ENCODE measurements at regions not wholly inside any gene's neighbourhood (a gene's known extent, or its start where the extent isn't known, plus 50 kb on each side); places are given as distances from the start of the nearest gene placed in this dataset.

DNA sequence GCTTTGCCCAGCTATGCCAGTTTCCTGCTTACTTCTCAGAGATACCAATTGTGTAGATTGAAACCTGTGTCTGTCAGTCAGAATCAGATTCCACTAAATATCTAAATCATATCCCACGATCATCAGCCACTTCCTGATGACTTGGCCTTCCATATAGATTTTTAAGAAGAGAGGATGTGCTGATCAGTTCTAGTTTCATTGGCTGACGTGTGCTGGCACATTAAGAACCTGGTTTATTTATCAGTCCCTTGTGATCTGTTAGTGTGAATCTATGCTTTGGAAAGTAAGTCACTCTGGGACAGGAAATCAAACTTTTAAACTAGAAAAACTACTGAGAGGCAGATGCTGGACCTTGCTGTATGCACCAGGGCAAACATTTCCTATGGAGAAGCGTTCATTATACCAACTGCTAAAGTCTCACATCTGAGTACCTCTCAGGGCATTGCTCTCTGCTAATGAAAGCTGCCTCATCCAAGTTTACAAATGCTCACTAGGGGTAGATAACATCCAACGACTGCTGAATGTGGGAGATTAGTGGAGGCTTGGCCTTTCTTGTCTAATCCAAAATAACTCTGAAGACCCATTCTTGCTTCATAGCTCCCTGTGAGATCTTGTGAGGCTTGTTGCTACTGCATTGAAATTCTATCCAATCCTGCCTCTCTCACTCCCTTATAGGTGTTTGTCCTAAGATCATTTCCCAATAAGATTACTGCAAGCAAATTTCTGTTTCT is 109.1 kb downstream of the ARL4A start:
- TF ChIP-seq, protein P1, sequence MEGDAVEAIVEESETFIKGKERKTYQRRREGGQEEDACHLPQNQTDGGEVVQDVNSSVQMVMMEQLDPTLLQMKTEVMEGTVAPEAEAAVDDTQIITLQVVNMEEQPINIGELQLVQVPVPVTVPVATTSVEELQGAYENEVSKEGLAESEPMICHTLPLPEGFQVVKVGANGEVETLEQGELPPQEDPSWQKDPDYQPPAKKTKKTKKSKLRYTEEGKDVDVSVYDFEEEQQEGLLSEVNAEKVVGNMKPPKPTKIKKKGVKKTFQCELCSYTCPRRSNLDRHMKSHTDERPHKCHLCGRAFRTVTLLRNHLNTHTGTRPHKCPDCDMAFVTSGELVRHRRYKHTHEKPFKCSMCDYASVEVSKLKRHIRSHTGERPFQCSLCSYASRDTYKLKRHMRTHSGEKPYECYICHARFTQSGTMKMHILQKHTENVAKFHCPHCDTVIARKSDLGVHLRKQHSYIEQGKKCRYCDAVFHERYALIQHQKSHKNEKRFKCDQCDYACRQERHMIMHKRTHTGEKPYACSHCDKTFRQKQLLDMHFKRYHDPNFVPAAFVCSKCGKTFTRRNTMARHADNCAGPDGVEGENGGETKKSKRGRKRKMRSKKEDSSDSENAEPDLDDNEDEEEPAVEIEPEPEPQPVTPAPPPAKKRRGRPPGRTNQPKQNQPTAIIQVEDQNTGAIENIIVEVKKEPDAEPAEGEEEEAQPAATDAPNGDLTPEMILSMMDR (conservative IDR thresholded peaks at IDR 0.05; ENCODE audit: low read depth in 2 of 2): no peak
- TF ChIP-seq, protein P2, sequence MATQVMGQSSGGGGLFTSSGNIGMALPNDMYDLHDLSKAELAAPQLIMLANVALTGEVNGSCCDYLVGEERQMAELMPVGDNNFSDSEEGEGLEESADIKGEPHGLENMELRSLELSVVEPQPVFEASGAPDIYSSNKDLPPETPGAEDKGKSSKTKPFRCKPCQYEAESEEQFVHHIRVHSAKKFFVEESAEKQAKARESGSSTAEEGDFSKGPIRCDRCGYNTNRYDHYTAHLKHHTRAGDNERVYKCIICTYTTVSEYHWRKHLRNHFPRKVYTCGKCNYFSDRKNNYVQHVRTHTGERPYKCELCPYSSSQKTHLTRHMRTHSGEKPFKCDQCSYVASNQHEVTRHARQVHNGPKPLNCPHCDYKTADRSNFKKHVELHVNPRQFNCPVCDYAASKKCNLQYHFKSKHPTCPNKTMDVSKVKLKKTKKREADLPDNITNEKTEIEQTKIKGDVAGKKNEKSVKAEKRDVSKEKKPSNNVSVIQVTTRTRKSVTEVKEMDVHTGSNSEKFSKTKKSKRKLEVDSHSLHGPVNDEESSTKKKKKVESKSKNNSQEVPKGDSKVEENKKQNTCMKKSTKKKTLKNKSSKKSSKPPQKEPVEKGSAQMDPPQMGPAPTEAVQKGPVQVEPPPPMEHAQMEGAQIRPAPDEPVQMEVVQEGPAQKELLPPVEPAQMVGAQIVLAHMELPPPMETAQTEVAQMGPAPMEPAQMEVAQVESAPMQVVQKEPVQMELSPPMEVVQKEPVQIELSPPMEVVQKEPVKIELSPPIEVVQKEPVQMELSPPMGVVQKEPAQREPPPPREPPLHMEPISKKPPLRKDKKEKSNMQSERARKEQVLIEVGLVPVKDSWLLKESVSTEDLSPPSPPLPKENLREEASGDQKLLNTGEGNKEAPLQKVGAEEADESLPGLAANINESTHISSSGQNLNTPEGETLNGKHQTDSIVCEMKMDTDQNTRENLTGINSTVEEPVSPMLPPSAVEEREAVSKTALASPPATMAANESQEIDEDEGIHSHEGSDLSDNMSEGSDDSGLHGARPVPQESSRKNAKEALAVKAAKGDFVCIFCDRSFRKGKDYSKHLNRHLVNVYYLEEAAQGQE (IDR thresholded peaks at IDR 0.05; ENCODE audit: unreplicated experiment): no peak
- TF ChIP-seq, protein P3, sequence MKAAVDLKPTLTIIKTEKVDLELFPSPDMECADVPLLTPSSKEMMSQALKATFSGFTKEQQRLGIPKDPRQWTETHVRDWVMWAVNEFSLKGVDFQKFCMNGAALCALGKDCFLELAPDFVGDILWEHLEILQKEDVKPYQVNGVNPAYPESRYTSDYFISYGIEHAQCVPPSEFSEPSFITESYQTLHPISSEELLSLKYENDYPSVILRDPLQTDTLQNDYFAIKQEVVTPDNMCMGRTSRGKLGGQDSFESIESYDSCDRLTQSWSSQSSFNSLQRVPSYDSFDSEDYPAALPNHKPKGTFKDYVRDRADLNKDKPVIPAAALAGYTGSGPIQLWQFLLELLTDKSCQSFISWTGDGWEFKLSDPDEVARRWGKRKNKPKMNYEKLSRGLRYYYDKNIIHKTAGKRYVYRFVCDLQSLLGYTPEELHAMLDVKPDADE (IDR thresholded peaks at IDR 0.05): no peak
- TF ChIP-seq CREB1 (CRISPR knock-in tag; IDR thresholded peaks at IDR 0.05; ENCODE audit: low read depth): no peak
- no peak for TF ChIP-seq POLR2AphosphoS5 (IDR thresholded peaks at IDR 0.05; ENCODE audit: low read depth)
- no peak for TF ChIP-seq EZH2 (IDR thresholded peaks at IDR 0.05; ENCODE audit: low read depth, unreplicated experiment)
- TF ChIP-seq EZH2phosphoT487 (IDR thresholded peaks at IDR 0.05; ENCODE audit: unreplicated experiment): no peak
- TF ChIP-seq, protein P4, sequence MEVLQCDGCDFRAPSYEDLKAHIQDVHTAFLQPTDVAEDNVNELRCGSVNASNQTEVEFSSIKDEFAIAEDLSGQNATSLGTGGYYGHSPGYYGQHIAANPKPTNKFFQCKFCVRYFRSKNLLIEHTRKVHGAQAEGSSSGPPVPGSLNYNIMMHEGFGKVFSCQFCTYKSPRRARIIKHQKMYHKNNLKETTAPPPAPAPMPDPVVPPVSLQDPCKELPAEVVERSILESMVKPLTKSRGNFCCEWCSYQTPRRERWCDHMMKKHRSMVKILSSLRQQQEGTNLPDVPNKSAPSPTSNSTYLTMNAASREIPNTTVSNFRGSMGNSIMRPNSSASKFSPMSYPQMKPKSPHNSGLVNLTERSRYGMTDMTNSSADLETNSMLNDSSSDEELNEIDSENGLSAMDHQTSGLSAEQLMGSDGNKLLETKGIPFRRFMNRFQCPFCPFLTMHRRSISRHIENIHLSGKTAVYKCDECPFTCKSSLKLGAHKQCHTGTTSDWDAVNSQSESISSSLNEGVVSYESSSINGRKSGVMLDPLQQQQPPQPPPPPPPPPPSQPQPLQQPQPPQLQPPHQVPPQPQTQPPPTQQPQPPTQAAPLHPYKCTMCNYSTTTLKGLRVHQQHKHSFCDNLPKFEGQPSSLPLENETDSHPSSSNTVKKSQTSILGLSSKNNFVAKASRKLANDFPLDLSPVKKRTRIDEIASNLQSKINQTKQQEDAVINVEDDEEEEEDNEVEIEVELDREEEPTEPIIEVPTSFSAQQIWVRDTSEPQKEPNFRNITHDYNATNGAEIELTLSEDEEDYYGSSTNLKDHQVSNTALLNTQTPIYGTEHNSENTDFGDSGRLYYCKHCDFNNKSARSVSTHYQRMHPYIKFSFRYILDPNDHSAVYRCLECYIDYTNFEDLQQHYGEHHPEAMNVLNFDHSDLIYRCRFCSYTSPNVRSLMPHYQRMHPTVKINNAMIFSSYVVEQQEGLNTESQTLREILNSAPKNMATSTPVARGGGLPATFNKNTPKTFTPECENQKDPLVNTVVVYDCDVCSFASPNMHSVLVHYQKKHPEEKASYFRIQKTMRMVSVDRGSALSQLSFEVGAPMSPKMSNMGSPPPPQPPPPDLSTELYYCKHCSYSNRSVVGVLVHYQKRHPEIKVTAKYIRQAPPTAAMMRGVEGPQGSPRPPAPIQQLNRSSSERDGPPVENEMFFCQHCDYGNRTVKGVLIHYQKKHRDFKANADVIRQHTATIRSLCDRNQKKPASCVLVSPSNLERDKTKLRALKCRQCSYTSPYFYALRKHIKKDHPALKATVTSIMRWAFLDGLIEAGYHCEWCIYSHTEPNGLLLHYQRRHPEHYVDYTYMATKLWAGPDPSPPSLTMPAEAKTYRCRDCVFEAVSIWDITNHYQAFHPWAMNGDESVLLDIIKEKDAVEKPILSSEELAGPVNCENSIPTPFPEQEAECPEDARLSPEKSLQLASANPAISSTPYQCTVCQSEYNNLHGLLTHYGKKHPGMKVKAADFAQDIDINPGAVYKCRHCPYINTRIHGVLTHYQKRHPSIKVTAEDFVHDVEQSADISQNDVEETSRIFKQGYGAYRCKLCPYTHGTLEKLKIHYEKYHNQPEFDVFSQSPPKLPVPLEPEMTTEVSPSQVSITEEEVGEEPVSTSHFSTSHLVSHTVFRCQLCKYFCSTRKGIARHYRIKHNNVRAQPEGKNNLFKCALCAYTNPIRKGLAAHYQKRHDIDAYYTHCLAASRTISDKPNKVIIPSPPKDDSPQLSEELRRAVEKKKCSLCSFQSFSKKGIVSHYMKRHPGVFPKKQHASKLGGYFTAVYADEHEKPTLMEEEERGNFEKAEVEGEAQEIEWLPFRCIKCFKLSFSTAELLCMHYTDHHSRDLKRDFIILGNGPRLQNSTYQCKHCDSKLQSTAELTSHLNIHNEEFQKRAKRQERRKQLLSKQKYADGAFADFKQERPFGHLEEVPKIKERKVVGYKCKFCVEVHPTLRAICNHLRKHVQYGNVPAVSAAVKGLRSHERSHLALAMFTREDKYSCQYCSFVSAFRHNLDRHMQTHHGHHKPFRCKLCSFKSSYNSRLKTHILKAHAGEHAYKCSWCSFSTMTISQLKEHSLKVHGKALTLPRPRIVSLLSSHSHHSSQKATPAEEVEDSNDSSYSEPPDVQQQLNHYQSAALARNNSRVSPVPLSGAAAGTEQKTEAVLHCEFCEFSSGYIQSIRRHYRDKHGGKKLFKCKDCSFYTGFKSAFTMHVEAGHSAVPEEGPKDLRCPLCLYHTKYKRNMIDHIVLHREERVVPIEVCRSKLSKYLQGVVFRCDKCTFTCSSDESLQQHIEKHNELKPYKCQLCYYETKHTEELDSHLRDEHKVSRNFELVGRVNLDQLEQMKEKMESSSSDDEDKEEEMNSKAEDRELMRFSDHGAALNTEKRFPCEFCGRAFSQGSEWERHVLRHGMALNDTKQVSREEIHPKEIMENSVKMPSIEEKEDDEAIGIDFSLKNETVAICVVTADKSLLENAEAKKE (CRISPR knock-in tag; IDR thresholded peaks at IDR 0.05): no peak
- TF ChIP-seq NANOG (IDR thresholded peaks at IDR 0.05; ENCODE audit: borderline replicate concordance): no peak
- TF ChIP-seq JUNB (IDR thresholded peaks at IDR 0.05; ENCODE audit: unreplicated experiment): no peak
- TF ChIP-seq STAT1 (IDR thresholded peaks at IDR 0.05; ENCODE audit: unreplicated experiment): no peak
- no peak for TF ChIP-seq ZNF114 (CRISPR knock-in tag; IDR thresholded peaks at IDR 0.05)

All from GM23338 (cell line).